ENCODE measurements at regions not wholly inside any gene's neighbourhood (a gene's known extent, or its start where the extent isn't known, plus 50 kb on each side); places are given as distances from the start of the nearest gene placed in this dataset.

DNA sequence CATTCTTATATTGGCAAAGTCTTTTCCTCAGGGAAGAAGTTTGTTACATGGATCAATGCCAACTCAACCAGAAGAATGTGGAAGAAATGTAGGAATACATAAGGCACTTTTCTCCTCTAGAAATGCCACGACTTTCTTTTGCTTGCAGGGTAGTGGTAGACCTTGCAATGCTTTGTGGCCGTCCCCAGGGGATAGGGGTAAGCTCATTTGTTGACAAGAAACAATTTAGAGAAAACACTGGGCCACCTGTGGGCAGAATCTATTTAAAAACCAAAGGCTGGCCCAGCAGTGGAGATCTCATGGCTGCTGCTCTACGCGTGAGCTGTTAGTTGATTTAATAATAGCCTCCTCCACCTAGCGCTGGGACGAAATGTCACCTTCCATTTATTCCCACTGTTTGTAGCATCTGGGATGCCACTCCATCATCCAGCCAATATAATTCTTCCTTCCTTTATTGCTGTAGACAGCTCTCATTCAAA is 64.6 kb upstream of the PFN2 start:
- H3K4me3 Mint-ChIP-seq: no peak overlapping the region
- peaks cover 0 to 3% (median 0%) of the 10 kb centered on the region in 8 donors for H3K9me3 Mint-ChIP-seq
- no peak overlapping the region for H3K4me3 ChIP-seq (ENCODE audit: low read length in 2 of 2)
- POLR2A ChIA-PET (ENCODE audit: partially characterized antibody): no interaction called here
- intact Hi-C loops (cut with micrococcal nuclease): no loop called here
- H3K27ac Mint-ChIP-seq: peak overlapping the region in 2 of 7 donors; percentile 5 to 8
- no peaks in the 10 kb centered on the region for H3K36me3 ChIP-seq (ENCODE audit: insufficient read depth, low read length)
- CTCF ChIA-PET (ENCODE audit: partially characterized antibody): no interaction called here
- H3K4me1 Mint-ChIP-seq: no peaks in the 10 kb centered on the region
- no peak for DNase-seq
- peaks cover 10% of the 10 kb centered on the region in 2 donors for H3K27me3 Mint-ChIP-seq
- H3K36me3 Mint-ChIP-seq: no peaks in the 10 kb centered on the region
- no peaks in the 10 kb centered on the region for H3K4me1 ChIP-seq (ENCODE audit: insufficient read depth, low read length)
- H3K27ac ChIP-seq (ENCODE audit: low read depth, low read length): no peak overlapping the region
- no peaks in the 10 kb centered on the region for H3K9me3 ChIP-seq (ENCODE audit: control insufficient read depth in 1 of 2, low read length in 2 of 2)
- peaks cover 5% of the 10 kb centered on the region for H3K27me3 ChIP-seq (ENCODE audit: insufficient read depth, low read length)

- intact Hi-C loops (cut with micrococcal nuclease): no loop called here
- Histone ChIP-seq H3K9me3 (ENCODE audit: control insufficient read depth in 1 of 2, low read length in 2 of 2) (no peaks in the 10 kb centered on the region), H3K27me3 (ENCODE audit: insufficient read depth, low read length) (peaks cover 5% of the 10 kb centered on the region), H3K27ac (ENCODE audit: low read depth, low read length) (no peak overlapping the region), H3K4me3 (ENCODE audit: low read length in 2 of 2) (no peak overlapping the region), H3K36me3 (ENCODE audit: insufficient read depth, low read length) (no peaks in the 10 kb centered on the region), H3K4me1 (ENCODE audit: insufficient read depth, low read length) (no peaks in the 10 kb centered on the region)
- Mint-ChIP-seq H3K9me3 (no peaks in the 10 kb centered on the region), H3K36me3 (no peaks in the 10 kb centered on the region), H3K4me3 (no peak overlapping the region), H3K27ac (no peak overlapping the region), H3K4me1 (no peaks in the 10 kb centered on the region), H3K27me3 (peaks cover 10 to 13% of the 10 kb centered on the region in 2 donors)
- DNase-seq: no peak
- CTCF ChIA-PET (ENCODE audit: partially characterized antibody): no interaction called here
- POLR2A ChIA-PET (ENCODE audit: partially characterized antibody): no interaction called here
Measured at GRCh38 chr3:150033721-150034120, 63.0 kb upstream of the PFN2 start.

DNA sequence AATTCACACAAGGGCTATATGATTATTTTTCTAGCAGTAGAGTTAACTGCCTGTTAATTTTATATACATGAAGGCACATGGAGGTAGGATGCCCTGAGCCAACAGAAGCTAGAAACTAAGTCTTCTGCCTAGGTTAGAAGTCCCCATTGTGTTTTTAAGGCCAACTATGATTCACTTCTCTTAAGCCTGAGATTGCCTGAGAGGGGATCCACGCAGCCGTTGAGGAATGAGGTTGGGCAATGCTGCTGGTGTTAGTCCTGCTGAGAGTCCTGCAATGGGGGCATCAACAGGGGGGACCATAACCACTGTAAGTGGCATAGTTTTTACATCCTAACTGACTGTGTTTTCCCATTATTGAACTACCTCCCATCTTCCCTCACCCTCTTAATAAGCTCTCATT is 60.1 kb upstream of the PFN2 start:
- Histone ChIP-seq H3K36me3 (ENCODE audit: insufficient read depth, low read length) (no peaks in the 10 kb centered on the region), H3K4me3 (ENCODE audit: low read length in 2 of 2) (no peak overlapping the region), H3K27ac (ENCODE audit: low read depth, low read length) (no peak overlapping the region), H3K9me3 (ENCODE audit: control insufficient read depth in 1 of 2, low read length in 2 of 2) (no peaks in the 10 kb centered on the region), H3K27me3 (ENCODE audit: insufficient read depth, low read length) (peaks cover 5% of the 10 kb centered on the region), H3K4me1 (ENCODE audit: insufficient read depth, low read length) (no peaks in the 10 kb centered on the region)
- H3K4me1 Mint-ChIP-seq: no peaks in the 10 kb centered on the region
- H3K9me3 Mint-ChIP-seq: peaks cover 0 to 15% (median 1%) of the 10 kb centered on the region in 8 donors
- no peaks in the 10 kb centered on the region for H3K36me3 Mint-ChIP-seq
- H3K27me3 Mint-ChIP-seq: peaks cover 10 to 26% of the 10 kb centered on the region in 2 donors
- CTCF ChIA-PET (ENCODE audit: partially characterized antibody): no interaction called here
- no peak overlapping the region for H3K27ac Mint-ChIP-seq
- intact Hi-C loops (cut with micrococcal nuclease): no loop called here
- POLR2A ChIA-PET (ENCODE audit: partially characterized antibody): no interaction called here
- no peak for DNase-seq
- no peak overlapping the region for H3K4me3 Mint-ChIP-seq

- no peaks in the 10 kb centered on the region for H3K9me3 ChIP-seq (ENCODE audit: control insufficient read depth in 1 of 2, low read length in 2 of 2)
- no peak overlapping the region for H3K4me3 ChIP-seq (ENCODE audit: low read length in 2 of 2)
- H3K27ac ChIP-seq (ENCODE audit: low read depth, low read length): no peak overlapping the region
- H3K9me3 Mint-ChIP-seq: peaks cover 10 to 43% (median 21%) of the 10 kb centered on the region in 8 donors
- ChIA-PET POLR2A (ENCODE audit: partially characterized antibody) (no interaction called here), CTCF (ENCODE audit: partially characterized antibody) (no interaction called here)
- peaks cover 0 to 5% of the 10 kb centered on the region in 2 donors for H3K36me3 Mint-ChIP-seq
- H3K27ac Mint-ChIP-seq: no peak overlapping the region
- intact Hi-C loops (cut with micrococcal nuclease): no loop called here
- H3K4me1 ChIP-seq (ENCODE audit: insufficient read depth, low read length): no peaks in the 10 kb centered on the region
- H3K4me1 Mint-ChIP-seq: no peaks in the 10 kb centered on the region
- DNase-seq: no peak
- H3K36me3 ChIP-seq (ENCODE audit: insufficient read depth, low read length): no peaks in the 10 kb centered on the region
- no peaks in the 10 kb centered on the region for H3K27me3 ChIP-seq (ENCODE audit: insufficient read depth, low read length)
- H3K4me3 Mint-ChIP-seq: no peak overlapping the region
- H3K27me3 Mint-ChIP-seq: peaks cover 17 to 39% of the 10 kb centered on the region in 2 donors
Measured at GRCh38 chr3:150023239-150023636, 52.5 kb upstream of the PFN2 start.

DNA sequence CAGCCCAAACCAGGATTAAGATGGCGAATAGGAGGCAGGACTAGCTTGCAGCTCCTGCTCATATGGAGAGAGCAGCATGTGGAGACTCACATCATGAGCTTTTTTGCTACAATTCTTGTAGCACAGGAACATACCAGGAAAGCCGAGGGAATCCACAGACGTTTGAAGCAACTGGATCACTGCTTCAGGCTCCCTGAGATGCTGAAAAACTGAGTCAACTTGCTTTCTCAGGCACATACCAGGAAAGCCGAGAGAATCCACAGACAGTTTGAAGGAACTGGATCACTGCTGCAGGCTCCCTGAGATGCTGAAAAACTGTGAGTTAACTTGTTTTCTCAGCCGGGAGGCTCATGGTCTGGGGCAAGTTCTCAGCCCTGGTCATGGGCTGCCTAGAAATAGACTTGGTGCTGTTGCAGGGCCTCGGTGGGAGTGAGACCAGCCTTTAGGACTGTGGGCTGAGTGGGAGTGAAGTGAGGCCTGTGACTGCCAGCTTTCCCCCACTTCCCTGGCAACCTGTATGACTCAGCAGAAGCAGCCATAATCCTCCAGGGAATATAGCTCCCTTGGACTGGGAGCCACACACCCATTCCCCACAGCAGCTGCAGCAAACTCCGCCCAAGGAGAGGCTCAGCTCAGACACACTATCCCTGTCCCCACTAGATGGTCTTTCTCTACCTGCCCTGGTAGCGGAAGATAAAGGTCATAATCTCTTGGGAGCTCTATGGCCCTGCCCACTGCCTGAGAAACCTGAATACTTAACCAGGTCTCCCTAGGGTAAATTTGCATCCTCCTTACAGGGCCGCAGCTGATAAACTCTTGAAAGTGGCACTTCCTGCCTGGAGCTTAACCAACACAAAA is 51.9 kb upstream of the PFN2 start:
- CTCF ChIA-PET (ENCODE audit: partially characterized antibody): no interaction called here
- POLR2A ChIA-PET (ENCODE audit: partially characterized antibody): no interaction called here
- peaks cover 10 to 39% (median 21%) of the 10 kb centered on the region in 8 donors for H3K9me3 Mint-ChIP-seq

DNA sequence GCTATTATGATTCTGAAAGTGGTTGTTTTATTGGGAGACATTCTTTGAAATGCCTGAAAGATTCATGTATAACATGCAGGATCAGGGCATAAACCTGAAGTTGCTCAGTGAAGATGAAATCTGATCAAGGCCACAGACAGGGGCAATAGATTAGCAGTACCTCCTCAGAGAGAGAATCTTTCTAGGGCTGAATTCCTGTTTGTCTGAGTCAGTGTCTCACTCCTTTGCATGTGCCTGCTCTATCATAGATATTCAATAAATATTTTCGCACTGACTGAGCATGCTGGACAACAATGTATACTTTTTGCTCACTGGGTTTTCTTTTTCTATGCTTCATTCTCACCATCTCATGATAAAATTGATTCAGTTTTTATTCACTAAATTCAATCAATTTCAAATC is 49.8 kb upstream of the PFN2 start:
- intact Hi-C loops (cut with micrococcal nuclease): no loop called here
- Mint-ChIP-seq H3K36me3 (peaks cover 0 to 5% of the 10 kb centered on the region in 2 donors), H3K4me1 (no peaks in the 10 kb centered on the region), H3K27ac (no peak overlapping the region), H3K9me3 (peaks cover 10 to 27% (median 20%) of the 10 kb centered on the region in 8 donors), H3K27me3 (peaks cover 20 to 24% of the 10 kb centered on the region in 2 donors), H3K4me3 (no peak overlapping the region)
- no peaks in the 10 kb centered on the region for H3K4me1 ChIP-seq (ENCODE audit: insufficient read depth, low read length)
- ChIA-PET POLR2A (ENCODE audit: partially characterized antibody) (no interaction called here), CTCF (ENCODE audit: partially characterized antibody) (no interaction called here)
- DNase-seq: no peak
- H3K36me3 ChIP-seq (ENCODE audit: insufficient read depth, low read length): no peaks in the 10 kb centered on the region
- no peak overlapping the region for H3K27ac ChIP-seq (ENCODE audit: low read depth, low read length)
- no peak overlapping the region for H3K4me3 ChIP-seq (ENCODE audit: low read length in 2 of 2)
- no peaks in the 10 kb centered on the region for H3K9me3 ChIP-seq (ENCODE audit: control insufficient read depth in 1 of 2, low read length in 2 of 2)
- no peaks in the 10 kb centered on the region for H3K27me3 ChIP-seq (ENCODE audit: insufficient read depth, low read length)

More for the DNA sequence above, 51.9 kb upstream of the PFN2 start:
- H3K36me3 ChIP-seq (ENCODE audit: insufficient read depth, low read length): no peaks in the 10 kb centered on the region
- H3K36me3 Mint-ChIP-seq: peaks cover 0 to 5% of the 10 kb centered on the region in 2 donors
- no peak for DNase-seq
- intact Hi-C loops (cut with micrococcal nuclease): no loop called here
- no peaks in the 10 kb centered on the region for H3K9me3 ChIP-seq (ENCODE audit: control insufficient read depth in 1 of 2, low read length in 2 of 2)
- H3K4me1 Mint-ChIP-seq: no peaks in the 10 kb centered on the region
- H3K27ac Mint-ChIP-seq: no peak overlapping the region
- peaks cover 20 to 34% of the 10 kb centered on the region in 2 donors for H3K27me3 Mint-ChIP-seq
- no peak overlapping the region for H3K4me3 ChIP-seq (ENCODE audit: low read length in 2 of 2)
- H3K27me3 ChIP-seq (ENCODE audit: insufficient read depth, low read length): no peaks in the 10 kb centered on the region
- no peak overlapping the region for H3K4me3 Mint-ChIP-seq
- no peaks in the 10 kb centered on the region for H3K4me1 ChIP-seq (ENCODE audit: insufficient read depth, low read length)
- no peak overlapping the region for H3K27ac ChIP-seq (ENCODE audit: low read depth, low read length)

All from CD4-positive, alpha-beta memory T cell (primary cell).